ENCODE measurements at regions not wholly inside any gene's neighbourhood (a gene's known extent, or its start where the extent isn't known, plus 50 kb on each side); places are given as distances from the start of the nearest gene placed in this dataset.

GRCh38 chr11:26904132-26904531, 89.8 kb upstream of the FIBIN start:
- ChIA-PET POLR2A (no interaction called here), CTCF (ENCODE audit: low intra/inter-chr PET ratio) (no interaction called here)
- Histone ChIP-seq H4K20me1 (replicated peaks; ENCODE audit: control insufficient read depth, insufficient read depth, low read length) (no peaks in the 10 kb centered on the region), H3K4me3 (no peak overlapping the region), H3K9me3 (replicated peaks; ENCODE audit: control insufficient read depth, insufficient read depth, low read depth, low read length) (no peaks in the 10 kb centered on the region), H3K4me2 (ENCODE audit: insufficient read depth, low read length) (no peak overlapping the region), H2AFZ (ENCODE audit: low read depth, low read length) (no peak overlapping the region), H3K79me2 (ENCODE audit: control insufficient read depth, insufficient read depth, low read length) (no peaks in the 10 kb centered on the region), H3K9me1 (ENCODE audit: control insufficient read depth, insufficient read depth, low read length) (no peaks in the 10 kb centered on the region), H3K27ac (ENCODE audit: extremely low read depth, low read depth, low read length) (no peak overlapping the region), H3K36me3 (ENCODE audit: control insufficient read depth, insufficient read depth, low read length) (no peaks in the 10 kb centered on the region), H3K4me1 (replicated peaks in 1 of 2; ENCODE audit: control insufficient read depth in 2 of 2, insufficient read depth in 2 of 2, low read length in 2 of 2) (no peaks in the 10 kb centered on the region), H3K9ac (ENCODE audit: insufficient read depth in 1 of 2, low read depth in 2 of 2, low read length in 2 of 2) (no peak overlapping the region), H3K27me3 (ENCODE audit: control insufficient read depth in 2 of 2, insufficient read depth in 2 of 2, low read length in 2 of 2) (no peaks in the 10 kb centered on the region)
- BruUV-seq (replicated peaks), result no TSS peak
- DNase-seq (ENCODE audit: extremely low read depth in 1 of 4, low spot score in 3 of 4), result no peak
- intact Hi-C loops (cut with micrococcal nuclease), result no loop called here
- ATAC-seq, result no peak
- no peak for FAIRE-seq
- in situ Hi-C loops (cut with MboI), result no loop called here
- 0% methylated on average over 1 of the region's 1 CpG for whole genome bisulfite sequencing (ENCODE audit: insufficient coverage, low coverage, missing lambda C conversion rate)
- TF ChIP-seq, protein P1, sequence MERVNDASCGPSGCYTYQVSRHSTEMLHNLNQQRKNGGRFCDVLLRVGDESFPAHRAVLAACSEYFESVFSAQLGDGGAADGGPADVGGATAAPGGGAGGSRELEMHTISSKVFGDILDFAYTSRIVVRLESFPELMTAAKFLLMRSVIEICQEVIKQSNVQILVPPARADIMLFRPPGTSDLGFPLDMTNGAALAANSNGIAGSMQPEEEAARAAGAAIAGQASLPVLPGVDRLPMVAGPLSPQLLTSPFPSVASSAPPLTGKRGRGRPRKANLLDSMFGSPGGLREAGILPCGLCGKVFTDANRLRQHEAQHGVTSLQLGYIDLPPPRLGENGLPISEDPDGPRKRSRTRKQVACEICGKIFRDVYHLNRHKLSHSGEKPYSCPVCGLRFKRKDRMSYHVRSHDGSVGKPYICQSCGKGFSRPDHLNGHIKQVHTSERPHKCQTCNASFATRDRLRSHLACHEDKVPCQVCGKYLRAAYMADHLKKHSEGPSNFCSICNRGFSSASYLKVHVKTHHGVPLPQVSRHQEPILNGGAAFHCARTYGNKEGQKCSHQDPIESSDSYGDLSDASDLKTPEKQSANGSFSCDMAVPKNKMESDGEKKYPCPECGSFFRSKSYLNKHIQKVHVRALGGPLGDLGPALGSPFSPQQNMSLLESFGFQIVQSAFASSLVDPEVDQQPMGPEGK (CRISPR knock-in tag; IDR thresholded peaks at IDR 0.05; ENCODE audit: borderline replicate concordance), result no peak
- TF ChIP-seq ZNF830 (CRISPR knock-in tag; IDR thresholded peaks at IDR 0.05), result no peak
- TF ChIP-seq CBFA2T2 (conservative IDR thresholded peaks at IDR 0.05), result no peak
- TF ChIP-seq, protein P2, sequence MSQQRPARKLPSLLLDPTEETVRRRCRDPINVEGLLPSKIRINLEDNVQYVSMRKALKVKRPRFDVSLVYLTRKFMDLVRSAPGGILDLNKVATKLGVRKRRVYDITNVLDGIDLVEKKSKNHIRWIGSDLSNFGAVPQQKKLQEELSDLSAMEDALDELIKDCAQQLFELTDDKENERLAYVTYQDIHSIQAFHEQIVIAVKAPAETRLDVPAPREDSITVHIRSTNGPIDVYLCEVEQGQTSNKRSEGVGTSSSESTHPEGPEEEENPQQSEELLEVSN (IDR thresholded peaks at IDR 0.05; ENCODE audit: borderline replicate concordance in 1 of 2, extremely low read depth in 1 of 2, insufficient read depth in 1 of 2, insufficient read length in 1 of 2, low read depth in 1 of 2, low read length in 1 of 2, poor library complexity in 1 of 2, severe bottlenecking in 1 of 2), result no peak
- no peak for TF ChIP-seq SOX6 (IDR thresholded peaks at IDR 0.05)
- TF ChIP-seq GATAD2B (IDR thresholded peaks at IDR 0.05; ENCODE audit: borderline replicate concordance), result no peak
- no peak for TF ChIP-seq ATF2 (CRISPR knock-in tag; IDR thresholded peaks at IDR 0.05)
- no peak for TF ChIP-seq ZNF79 (CRISPR knock-in tag; IDR thresholded peaks at IDR 0.05; ENCODE audit: low read depth)
- no peak for TF ChIP-seq ZNF639 (CRISPR knock-in tag; conservative IDR thresholded peaks at IDR 0.05 in 1 of 2, IDR thresholded peaks at IDR 0.05 in 1 of 2)
- no peak for TF ChIP-seq RAD51 (IDR thresholded peaks at IDR 0.05; ENCODE audit: borderline replicate concordance, low read depth)
- no peak for TF ChIP-seq POLR3A (IDR thresholded peaks at IDR 0.05; ENCODE audit: borderline replicate concordance, extremely low read depth, insufficient read depth, insufficient read length)
- TF ChIP-seq TCF7 (IDR thresholded peaks at IDR 0.05; ENCODE audit: borderline replicate concordance), result no peak
- TF ChIP-seq USF2 (CRISPR knock-in tag; IDR thresholded peaks at IDR 0.05), result no peak
- no peak for TF ChIP-seq CBX1 (IDR thresholded peaks at IDR 0.05; ENCODE audit: low read depth)

Measured in K562 (cell line).